GM13976 (cell line): ENCODE measurements at regions not wholly inside any gene's neighbourhood (a gene's known extent, or its start where the extent isn't known, plus 50 kb on each side); places are given as distances from the start of the nearest gene placed in this dataset.

Experiments
- DNase-seq: peaks from one replicate; pipeline ENCODE4 v3.0.0; 2012; ENCODE audit warnings: low spot score
- in situ Hi-C: fragments of 300-500 bp; cut with MboI; formaldehyde crosslinking; loops from one replicate; pipeline ENCODE4 v1.12.0; 2022; ENCODE audit warnings: low sequenced_read_pairs, mixed read lengths, inconsistent platforms; ENCODE audit not compliant: unreplicated experiment
- TF ChIP-seq, protein P1 (sequence below): IDR thresholded peaks from 2 replicates; pipeline ENCODE4 v1.5.1; 2012; ENCODE audit warnings: borderline replicate concordance, mild to moderate bottlenecking; ENCODE audit not compliant: insufficient read depth; ENCODE audit errors: extremely low read depth, missing control alignments, control extremely low read depth

DNA sequence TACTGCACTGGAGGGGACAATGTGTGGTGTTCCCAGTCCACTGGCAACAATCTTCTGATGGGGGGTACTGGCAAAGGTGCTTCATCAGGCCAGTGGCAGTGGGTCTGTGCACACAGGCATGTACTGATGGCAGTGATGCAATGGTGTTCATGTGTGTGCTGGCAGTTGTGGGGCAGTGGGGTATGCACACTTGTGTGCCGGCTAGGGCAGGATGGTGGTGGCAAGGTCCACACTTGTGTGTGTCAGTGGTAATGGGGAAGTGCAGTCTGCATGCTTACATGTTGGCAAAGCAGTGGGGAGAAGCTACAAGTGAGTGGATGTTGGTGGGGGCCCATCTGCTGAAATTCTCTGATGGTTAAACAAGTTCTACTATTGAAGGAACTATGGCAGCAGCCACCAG, 504.6 kb upstream of the ZNF462 start:
- in situ Hi-C loops, result no loop called here
- TF ChIP-seq, protein P1, sequence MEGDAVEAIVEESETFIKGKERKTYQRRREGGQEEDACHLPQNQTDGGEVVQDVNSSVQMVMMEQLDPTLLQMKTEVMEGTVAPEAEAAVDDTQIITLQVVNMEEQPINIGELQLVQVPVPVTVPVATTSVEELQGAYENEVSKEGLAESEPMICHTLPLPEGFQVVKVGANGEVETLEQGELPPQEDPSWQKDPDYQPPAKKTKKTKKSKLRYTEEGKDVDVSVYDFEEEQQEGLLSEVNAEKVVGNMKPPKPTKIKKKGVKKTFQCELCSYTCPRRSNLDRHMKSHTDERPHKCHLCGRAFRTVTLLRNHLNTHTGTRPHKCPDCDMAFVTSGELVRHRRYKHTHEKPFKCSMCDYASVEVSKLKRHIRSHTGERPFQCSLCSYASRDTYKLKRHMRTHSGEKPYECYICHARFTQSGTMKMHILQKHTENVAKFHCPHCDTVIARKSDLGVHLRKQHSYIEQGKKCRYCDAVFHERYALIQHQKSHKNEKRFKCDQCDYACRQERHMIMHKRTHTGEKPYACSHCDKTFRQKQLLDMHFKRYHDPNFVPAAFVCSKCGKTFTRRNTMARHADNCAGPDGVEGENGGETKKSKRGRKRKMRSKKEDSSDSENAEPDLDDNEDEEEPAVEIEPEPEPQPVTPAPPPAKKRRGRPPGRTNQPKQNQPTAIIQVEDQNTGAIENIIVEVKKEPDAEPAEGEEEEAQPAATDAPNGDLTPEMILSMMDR, result no peak
- DNase-seq, result no peak

DNA sequence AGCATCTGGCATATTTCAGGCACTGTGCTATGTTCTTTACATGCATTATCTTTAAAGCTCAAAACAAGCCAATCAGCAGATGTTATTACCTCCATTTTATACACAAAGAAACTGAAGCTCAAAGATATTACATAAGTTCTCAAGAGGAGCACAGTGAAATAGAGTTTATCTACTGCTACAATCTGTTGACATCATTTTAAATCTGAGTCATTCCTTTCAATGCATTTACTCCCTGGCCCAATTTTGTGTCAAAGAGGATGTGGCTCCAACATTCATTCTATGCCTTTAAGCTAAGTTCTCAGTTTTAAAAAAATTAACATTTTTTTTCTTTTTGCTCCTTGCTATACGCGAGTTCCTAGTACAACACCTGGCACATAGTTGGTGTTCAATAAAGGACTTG, 486.3 kb upstream of the ZNF462 start:
- in situ Hi-C loops, result no loop called here
- DNase-seq, result no peak
- TF ChIP-seq, protein P1, result no peak

DNA sequence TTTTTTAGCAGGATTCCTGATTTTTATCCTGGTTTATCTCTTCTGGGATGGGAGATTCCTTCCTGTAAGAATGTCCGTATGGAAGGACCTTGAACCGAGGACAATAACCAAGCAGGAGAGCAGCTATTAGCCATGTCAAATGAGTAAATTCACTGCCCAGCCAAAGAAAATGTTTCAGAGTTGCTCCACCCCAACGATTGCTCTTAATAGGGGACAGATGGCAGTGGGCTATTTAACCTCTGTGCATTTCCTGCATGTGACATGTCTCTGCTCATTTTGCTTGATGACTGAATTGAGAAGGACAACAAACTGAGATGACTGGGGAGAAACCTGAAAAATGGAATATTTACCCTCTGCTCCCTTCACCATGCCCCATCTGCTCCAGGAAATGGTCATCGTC, 479.9 kb upstream of the ZNF462 start:
- TF ChIP-seq, protein P1, result no peak
- no peak for DNase-seq
- in situ Hi-C loops, result no loop called here

DNA sequence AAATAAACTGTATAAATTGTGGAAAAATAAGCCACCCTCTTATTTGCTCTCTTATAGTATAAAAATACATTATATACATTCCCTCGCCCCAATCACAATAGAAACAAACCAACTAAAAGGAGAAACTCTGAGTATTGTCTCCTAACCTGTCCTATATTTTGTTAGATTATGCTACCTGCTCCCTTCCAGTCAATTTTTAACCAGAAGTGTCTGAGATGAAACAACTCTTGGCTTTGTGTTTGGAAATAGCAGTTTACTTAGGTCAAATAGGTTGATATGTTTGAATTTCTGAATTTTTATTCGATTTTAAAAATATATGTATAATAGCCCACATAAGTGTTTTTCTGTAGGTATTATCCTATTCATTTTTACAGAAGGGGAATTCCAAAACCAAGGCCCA, 475.0 kb upstream of the ZNF462 start:
- TF ChIP-seq, protein P1, result no peak
- in situ Hi-C loops, result no loop called here
- no peak for DNase-seq

DNA sequence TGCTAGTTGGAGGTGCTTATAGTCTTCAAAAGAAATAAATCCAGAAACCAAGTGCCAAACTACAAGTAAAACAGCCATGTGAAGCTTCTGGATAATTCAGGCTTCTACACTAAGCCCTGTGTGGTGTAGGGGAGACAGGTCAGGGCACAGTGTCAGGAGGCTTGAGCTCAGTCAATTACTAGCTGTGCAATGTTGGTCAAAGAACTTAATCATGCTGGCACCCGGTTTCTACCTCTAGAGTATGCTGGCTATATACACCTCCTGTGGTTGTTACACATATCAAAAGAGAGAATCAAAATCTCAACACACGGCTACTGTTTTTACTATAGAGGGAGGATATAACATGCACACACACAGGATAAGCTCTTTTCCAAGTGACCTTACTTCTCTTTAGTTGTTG, 469.7 kb upstream of the ZNF462 start:
- TF ChIP-seq, protein P1, result no peak
- no peak for DNase-seq
- in situ Hi-C loops, result no loop called here

DNA sequence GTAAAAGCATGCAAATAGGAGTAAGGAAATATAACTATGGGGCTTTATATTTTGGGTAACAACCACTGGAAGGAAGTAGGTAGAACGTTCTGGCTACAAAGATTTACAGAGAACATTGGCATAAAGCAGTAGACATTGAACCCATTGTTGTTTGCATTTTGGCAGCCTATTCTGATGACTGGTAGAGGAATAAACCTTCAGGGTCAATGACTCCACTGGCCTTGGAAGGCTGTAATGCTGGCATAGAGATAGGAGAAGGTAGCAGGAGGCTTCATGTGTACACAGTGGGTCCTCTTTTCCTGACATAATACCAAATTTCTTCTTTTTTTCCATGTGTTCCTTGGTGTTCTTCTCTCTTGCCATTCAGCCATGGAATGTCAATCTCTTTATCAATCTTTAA, 462.8 kb upstream of the ZNF462 start:
- DNase-seq, result no peak
- in situ Hi-C loops, result no loop called here
- TF ChIP-seq, protein P1, result no peak

DNA sequence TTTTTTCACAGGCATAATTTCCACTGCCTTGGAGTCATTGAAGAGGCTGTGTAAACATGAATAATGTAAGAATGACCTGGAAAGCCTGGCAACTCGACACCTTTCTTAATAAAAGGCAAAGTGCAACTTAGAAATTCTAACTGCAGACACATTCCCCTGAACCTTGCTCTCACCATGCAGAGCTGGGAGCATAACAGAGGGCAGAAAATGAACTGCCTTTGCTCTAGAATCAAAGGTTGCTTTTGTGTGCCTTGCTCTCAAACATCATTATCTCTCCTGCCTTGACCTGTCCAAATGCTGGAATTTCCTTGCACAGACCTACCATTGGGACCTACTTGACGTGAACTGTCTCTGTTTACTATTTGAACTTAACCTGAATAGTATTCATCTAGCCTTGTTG, 462.0 kb upstream of the ZNF462 start:
- DNase-seq, result no peak
- in situ Hi-C loops, result no loop called here
- TF ChIP-seq, protein P1, result no peak
